A673 (cell line): ENCODE measurements at regions not wholly inside any gene's neighbourhood (a gene's known extent, or its start where the extent isn't known, plus 50 kb on each side); places are given as distances from the start of the nearest gene placed in this dataset.

Experiments used
- BruUV-seq: library from RNA; stranded (reverse); fragments of 400-500 nt; replicated peaks from 2 replicates; lab custom pipeline; 2021; lab: Mats Ljungman, UMichigan
- CTCF ChIA-PET: fragments of 300-600 bp; sonication (Branson Sonifier 250); formaldehyde crosslinking; loops from one replicate; lab custom pipeline; 2022; ENCODE audit warnings: antibody characterized with exemption; lab: Charles Lee
- POLR2A ChIA-PET: fragments of 300-600 bp; sonication (Branson Sonifier 250); formaldehyde crosslinking; loops from one replicate; lab custom pipeline; 2022; ENCODE audit warnings: antibody characterized with exemption; ENCODE audit not compliant: low non-redundant PET; lab: Charles Lee
- DNase-seq: peaks from one replicate; pipeline ENCODE4 v3.0.0-alpha.2; 2015; ENCODE audit warnings: low spot score
- H3K27ac ChIP-seq: fragments of 200-600 bp; sonication (generic); 2 replicates; pipeline ENCODE4 v1.5.1; 2016; ENCODE audit warnings: mixed run types, low read depth, mild to moderate bottlenecking, mixed read lengths, antibody characterized with exemption, low read length; ENCODE audit not compliant: poor library complexity, severe bottlenecking
- H3K27me3 ChIP-seq: fragments of 200-600 bp; sonication (generic); replicated peaks from 2 replicates; pipeline ENCODE4 v1.6.1; 2017; ENCODE audit warnings: mixed run types, low read depth, mild to moderate bottlenecking, mixed read lengths, antibody characterized with exemption, low read length; ENCODE audit not compliant: insufficient read depth, poor library complexity
- H3K36me3 ChIP-seq: fragments of 200-600 bp; sonication (generic); 2 replicates; pipeline ENCODE4 v1.6.1; 2016; ENCODE audit warnings: mixed run types, mild to moderate bottlenecking, mixed read lengths, antibody characterized with exemption, low read length; ENCODE audit not compliant: insufficient read depth, poor library complexity, severe bottlenecking
- H3K4me1 ChIP-seq: fragments of 200-600 bp; sonication (generic); 2 replicates; pipeline ENCODE4 v1.6.1; 2017; ENCODE audit warnings: mixed run types, mild to moderate bottlenecking, mixed read lengths, antibody characterized with exemption, low read length; ENCODE audit not compliant: insufficient read depth, poor library complexity, severe bottlenecking
- H3K4me3 ChIP-seq: fragments of 200-600 bp; sonication (generic); 2 replicates; pipeline ENCODE4 v1.5.1; 2016; ENCODE audit warnings: low read depth, mixed run types, mild to moderate bottlenecking, mixed read lengths, low read length; ENCODE audit not compliant: poor library complexity, severe bottlenecking
- H3K9me3 ChIP-seq: fragments of 200-600 bp; sonication (generic); 2 replicates; pipeline ENCODE4 v1.6.1; 2016; ENCODE audit warnings: mixed run types, low read depth, mild to moderate bottlenecking, mixed read lengths, antibody characterized with exemption, low read length; ENCODE audit not compliant: poor library complexity, severe bottlenecking
- EZH2 ChIP-seq: fragments of 200-600 bp; sonication (generic); IDR thresholded peaks from 2 replicates; pipeline ENCODE4 v1.6.1; 2017; ENCODE audit warnings: borderline replicate concordance, low read depth, mild to moderate bottlenecking, mixed read lengths, antibody characterized with exemption, low read length; ENCODE audit not compliant: poor library complexity, severe bottlenecking
- intact Hi-C: fragments of 100-400 bp; cut with micrococcal nuclease; formaldehyde crosslinking; loops from one replicate; pipeline ENCODE4 v1.10.0; 2022; ENCODE audit not compliant: unreplicated experiment
- TF ChIP-seq, protein P1 (sequence below): fragments of 300-800, 200-600 bp; sonication (generic); conservative IDR thresholded peaks from 2 replicates; pipeline ENCODE4 v1.5.1; 2017; ENCODE audit warnings: low read depth, mild to moderate bottlenecking, antibody characterized with exemption, low read length, moderate library complexity, mixed read lengths

GRCh38 chr3:27661797-27662196 is 60.3 kb downstream of the EOMES start:
- TF ChIP-seq, protein P1, sequence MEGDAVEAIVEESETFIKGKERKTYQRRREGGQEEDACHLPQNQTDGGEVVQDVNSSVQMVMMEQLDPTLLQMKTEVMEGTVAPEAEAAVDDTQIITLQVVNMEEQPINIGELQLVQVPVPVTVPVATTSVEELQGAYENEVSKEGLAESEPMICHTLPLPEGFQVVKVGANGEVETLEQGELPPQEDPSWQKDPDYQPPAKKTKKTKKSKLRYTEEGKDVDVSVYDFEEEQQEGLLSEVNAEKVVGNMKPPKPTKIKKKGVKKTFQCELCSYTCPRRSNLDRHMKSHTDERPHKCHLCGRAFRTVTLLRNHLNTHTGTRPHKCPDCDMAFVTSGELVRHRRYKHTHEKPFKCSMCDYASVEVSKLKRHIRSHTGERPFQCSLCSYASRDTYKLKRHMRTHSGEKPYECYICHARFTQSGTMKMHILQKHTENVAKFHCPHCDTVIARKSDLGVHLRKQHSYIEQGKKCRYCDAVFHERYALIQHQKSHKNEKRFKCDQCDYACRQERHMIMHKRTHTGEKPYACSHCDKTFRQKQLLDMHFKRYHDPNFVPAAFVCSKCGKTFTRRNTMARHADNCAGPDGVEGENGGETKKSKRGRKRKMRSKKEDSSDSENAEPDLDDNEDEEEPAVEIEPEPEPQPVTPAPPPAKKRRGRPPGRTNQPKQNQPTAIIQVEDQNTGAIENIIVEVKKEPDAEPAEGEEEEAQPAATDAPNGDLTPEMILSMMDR, result no peak
- TF ChIP-seq EZH2, result no peak
- no peaks in the 10 kb centered on the region for H3K27me3 ChIP-seq
- H3K36me3 ChIP-seq, result no peaks in the 10 kb centered on the region
- ChIA-PET CTCF (no interaction called here), POLR2A (no interaction called here)
- H3K9me3 ChIP-seq, result no peaks in the 10 kb centered on the region
- H3K4me3 ChIP-seq, result no peak overlapping the region
- H3K4me1 ChIP-seq, result peaks cover 2% of the 10 kb centered on the region
- H3K27ac ChIP-seq, result no peak overlapping the region
- DNase-seq, result no peak
- intact Hi-C loops, result no loop called here
- BruUV-seq, result no TSS peak

DNA sequence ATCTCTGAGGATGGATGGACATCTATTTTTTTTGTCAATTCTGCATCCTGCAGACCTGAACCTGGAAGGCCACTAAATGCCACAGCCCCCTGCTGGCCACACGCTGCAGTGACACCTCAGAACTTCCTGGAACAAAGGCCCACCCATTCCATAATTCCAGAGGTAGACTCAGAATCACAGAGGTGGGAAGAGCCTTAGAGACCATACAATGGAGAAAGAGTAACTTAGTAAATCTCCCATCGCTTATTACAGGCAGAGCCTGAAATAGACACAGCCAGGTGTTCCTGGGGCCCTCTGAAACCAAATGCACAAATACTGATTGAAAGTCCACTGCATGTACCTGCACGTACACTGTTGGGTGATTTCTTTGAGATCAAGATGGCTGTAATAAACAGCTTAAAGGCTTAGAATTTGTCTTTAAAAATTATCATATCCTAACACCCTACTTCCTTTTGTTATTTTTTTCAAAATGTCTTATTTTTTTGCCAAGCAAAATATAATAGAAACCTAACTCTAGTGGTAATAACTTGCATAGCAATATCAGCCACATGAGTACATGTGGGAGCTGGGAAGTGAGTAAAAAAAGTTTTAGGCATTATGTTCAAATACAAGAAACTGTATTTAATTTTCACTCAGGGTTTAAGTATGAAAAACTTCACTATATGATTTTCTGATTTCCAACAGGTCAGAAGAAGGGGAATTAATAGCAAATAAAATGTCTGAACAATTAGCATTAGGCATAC is 62.7 kb downstream of the EOMES start:
- ChIA-PET CTCF (no interaction called here), POLR2A (no interaction called here)
- no peaks in the 10 kb centered on the region for H3K9me3 ChIP-seq
- no peak overlapping the region for H3K4me3 ChIP-seq
- H3K27me3 ChIP-seq, result no peaks in the 10 kb centered on the region
- H3K27ac ChIP-seq, result no peak overlapping the region
- H3K36me3 ChIP-seq, result no peaks in the 10 kb centered on the region
- BruUV-seq, result no TSS peak
- H3K4me1 ChIP-seq, result no peaks in the 10 kb centered on the region
- TF ChIP-seq, protein P1, result peak; percentile 79
- TF ChIP-seq EZH2, result no peak
- intact Hi-C loops, result loop anchor here (1.0 kb wide), 1 partner anchor 347 kb away; no protein-coding TSS in a partner anchor
- peak; percentile 61 for DNase-seq

DNA sequence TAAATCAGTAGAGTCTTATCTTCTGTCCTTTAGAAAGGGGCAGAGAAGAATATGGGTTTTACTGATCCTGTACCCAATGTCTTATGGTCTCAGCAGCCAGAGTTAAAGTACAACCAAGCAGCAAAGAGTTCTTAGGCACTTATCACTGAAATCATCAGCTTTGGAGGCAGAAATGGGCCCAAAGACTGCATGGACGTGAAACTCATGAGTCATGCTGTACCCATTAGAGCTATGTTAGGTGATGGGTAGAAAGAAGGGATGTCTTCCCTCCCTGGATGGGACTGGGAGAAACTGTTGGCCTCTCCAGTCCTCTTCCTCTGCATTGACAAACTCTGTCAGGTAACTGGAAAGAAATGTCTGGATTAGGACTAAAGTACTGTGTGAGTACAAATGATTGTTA is 63.4 kb downstream of the EOMES start:
- Histone ChIP-seq H3K27me3 (no peaks in the 10 kb centered on the region), H3K27ac (no peak overlapping the region), H3K4me1 (no peaks in the 10 kb centered on the region), H3K36me3 (no peaks in the 10 kb centered on the region), H3K9me3 (no peaks in the 10 kb centered on the region), H3K4me3 (no peak overlapping the region)
- no peak for DNase-seq
- BruUV-seq, result no TSS peak
- CTCF ChIA-PET, result no interaction called here
- no peak for TF ChIP-seq EZH2
- TF ChIP-seq, protein P1, result no peak
- POLR2A ChIA-PET, result no interaction called here
- intact Hi-C loops, result loop anchor here (1.0 kb wide), 1 partner anchor 346 kb away; no protein-coding TSS in a partner anchor
